Fibroblast of lung (primary cell): ENCODE measurements at regions not wholly inside any gene's neighbourhood (a gene's known extent, or its start where the extent isn't known, plus 50 kb on each side); places are given as distances from the start of the nearest gene placed in this dataset.

ENCODE experiments used
- CTCF ChIP-seq, 2 donors: IDR thresholded peaks in 1 of 2; conservative IDR thresholded peaks in 1 of 2; 1 replicate in 1 of 2; 2 replicates in 1 of 2; pipeline ENCODE4 v1.5.1; 2011 to 2012; ENCODE audit warnings: low read length in 2 of 2, control low read depth in 1 of 2, inconsistent platforms in 1 of 2, low read depth in 1 of 2, mild to moderate bottlenecking in 1 of 2
- EZH2 ChIP-seq: IDR thresholded peaks from 2 replicates; pipeline ENCODE4 v1.5.1; 2012; ENCODE audit warnings: low read length, control low read depth, mild to moderate bottlenecking; ENCODE audit errors: missing control alignments

GRCh38 chr11:38169286-38169685, 1571.2 kb upstream of the RAG2 start:
- TF ChIP-seq CTCF (conservative IDR thresholded peaks at IDR 0.05 in 1 of 2, IDR thresholded peaks at IDR 0.05 in 1 of 2; ENCODE audit: low read depth in 1 of 2, low read length in 2 of 2) (no peak), EZH2 (no peak)
